ENCODE measurements at regions not wholly inside any gene's neighbourhood (a gene's known extent, or its start where the extent isn't known, plus 50 kb on each side); places are given as distances from the start of the nearest gene placed in this dataset.

DNA sequence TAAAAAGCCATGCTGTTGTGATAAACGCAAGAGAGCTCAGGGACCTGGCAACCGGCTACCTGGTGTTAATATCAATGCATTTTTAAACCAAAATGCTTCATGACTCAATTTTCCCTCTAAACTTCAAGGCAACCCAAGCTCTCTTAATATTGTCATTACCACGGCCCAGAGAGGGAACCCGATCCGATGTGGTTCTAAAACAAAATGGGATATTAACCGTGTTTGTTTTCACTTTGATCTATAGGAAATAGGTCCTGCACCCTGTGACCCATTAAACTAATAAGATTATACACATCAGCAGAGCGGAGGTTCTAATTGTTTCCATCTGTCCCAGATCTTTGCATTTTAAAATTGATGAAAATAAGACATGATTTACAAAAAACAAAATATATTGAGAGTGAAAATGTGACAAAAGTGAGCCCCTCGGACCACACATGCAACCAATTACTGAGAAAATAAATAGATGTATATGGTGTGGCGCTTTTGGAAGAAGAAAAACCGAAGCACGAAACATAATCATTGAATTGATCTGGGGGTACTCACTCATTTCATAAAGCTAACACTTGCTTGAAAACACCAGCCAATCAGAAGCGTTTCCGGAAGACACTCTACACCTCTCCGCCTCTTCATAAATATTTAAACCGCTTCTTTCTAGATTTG is 290.3 kb upstream of the NFE2L3 start:
- DNase-seq (ENCODE audit: insufficient read length, low spot score) (no peak), FAIRE-seq (no peak)

DNA sequence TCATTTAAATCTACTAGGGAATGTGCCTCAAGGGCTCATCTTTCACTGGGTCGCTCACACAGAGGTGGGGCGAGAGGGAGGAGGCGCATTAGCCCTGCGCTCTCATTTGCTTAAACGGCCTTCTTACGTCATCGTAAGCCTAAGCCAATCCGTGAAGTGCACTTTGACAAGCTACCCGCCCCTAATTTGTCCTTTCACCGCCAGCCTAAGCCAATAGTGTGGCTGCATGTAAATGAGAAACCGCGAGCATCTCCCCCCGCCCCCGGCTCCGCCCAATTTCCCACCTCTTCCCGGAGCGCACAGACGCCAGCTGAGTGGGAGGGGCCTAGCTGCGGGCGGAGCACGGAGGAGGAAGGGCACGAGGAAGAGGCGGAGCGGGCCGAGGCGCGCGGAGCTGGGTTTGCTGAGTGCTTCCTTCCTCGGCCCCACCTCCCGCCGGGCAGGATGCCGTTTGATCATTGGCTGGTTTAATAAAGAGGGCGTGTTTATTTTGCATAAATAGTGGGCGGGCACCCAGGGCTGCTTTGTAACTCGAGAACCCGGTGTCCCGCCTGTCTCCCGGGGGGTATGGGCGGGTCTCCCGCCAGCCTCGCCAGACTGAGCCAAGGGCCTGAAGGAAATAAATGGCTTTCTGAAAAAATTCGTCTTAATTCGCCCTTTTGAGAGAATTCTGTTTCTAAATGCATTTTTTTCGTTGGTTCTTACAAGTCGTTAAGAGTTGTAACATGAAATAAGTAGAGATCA is 289.6 kb upstream of the NFE2L3 start:
- FAIRE-seq (peak; percentile 98), DNase-seq (ENCODE audit: insufficient read length, low spot score) (peak; percentile 92)

DNA sequence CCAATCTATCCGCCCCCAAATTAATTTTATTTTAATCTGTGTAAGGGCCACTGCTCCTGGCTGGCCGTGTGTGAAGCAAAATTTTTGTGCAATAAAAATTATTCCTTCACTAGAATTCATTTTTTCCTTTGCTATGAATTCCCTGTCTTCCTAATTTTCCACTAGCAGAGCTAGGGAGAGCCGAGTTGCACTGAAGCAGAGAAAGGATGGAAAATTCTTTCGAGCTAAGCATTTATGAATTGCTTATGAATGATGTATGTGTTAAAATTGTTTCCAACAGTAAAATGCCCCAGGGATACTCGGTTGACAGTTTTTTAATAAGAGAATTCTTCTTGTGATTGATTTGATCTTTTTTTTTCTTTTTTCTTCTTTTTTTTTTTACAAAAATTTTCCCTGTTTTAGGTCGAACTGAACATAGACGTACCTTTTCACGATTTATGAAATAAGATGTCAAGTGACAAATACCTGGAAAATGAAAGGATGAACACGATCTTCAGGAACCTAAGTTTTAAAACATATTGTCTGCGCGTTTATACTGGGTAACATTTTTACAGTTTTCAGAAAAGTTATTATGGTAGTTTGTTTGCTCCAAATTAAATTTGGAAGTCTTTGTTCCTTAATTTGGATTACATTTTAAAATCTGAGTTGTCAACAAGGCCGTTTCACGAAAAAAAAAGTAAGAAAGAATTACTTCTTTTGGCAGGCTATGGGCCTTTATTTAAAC is 288.8 kb upstream of the NFE2L3 start:
- DNase-seq (ENCODE audit: insufficient read length, low spot score): no peak
- FAIRE-seq: no peak

- FAIRE-seq: no peak
- DNase-seq (ENCODE audit: insufficient read length, low spot score): no peak
Measured at GRCh38 chr7:25863729-25864110, 288.3 kb upstream of the NFE2L3 start.

GRCh38 chr7:25864511-25864910 is 287.5 kb upstream of the NFE2L3 start:
- no peak for FAIRE-seq
- no peak for DNase-seq (ENCODE audit: insufficient read length, low spot score)

GRCh38 chr7:25864943-25865751 is 286.9 kb upstream of the NFE2L3 start:
- no peak for DNase-seq (ENCODE audit: insufficient read length, low spot score)
- no peak for FAIRE-seq

DNA sequence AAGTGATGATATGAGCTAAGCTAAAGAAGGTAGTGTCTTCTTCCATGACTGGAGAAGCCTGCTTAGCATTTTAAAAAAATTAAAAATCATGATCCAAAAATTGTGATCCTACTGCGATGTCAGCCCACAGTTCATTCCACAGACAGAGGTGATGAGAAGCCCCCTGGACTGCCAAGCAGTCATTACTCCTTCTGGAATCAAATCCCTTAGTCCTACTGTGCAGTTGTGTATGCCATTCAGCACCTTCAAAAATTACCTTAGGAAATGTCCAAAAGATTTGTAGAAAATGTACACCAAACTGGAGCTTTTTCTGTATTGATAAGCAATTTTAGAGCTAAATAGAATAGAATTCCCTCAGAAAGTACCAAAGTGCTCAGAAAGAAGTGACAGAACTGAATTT is 283.5 kb upstream of the NFE2L3 start:
- FAIRE-seq: no peak
- DNase-seq (ENCODE audit: insufficient read length, low spot score): no peak

DNA sequence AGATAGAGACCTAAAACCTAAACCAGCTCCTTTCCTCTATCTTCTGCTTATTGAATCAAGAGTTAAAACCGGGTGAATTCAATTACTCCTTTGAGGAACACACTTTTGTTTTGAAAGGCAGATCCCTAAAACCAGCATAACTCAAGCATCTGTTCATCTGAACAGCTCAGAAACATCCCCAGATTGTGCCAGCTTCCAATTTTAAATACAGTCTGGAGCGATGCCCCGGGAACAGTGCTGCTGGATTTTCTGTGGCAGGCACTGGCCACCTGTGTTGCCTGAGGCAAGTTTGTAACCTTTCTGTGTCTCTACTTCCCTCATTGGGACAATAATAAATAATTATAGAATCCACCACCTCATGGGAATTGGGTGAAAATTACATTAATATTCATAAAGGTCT is 281.4 kb upstream of the NFE2L3 start:
- no peak for DNase-seq (ENCODE audit: insufficient read length, low spot score)
- no peak for FAIRE-seq

GRCh38 chr7:25876092-25876491 is 275.9 kb upstream of the NFE2L3 start:
- DNase-seq (ENCODE audit: insufficient read length, low spot score): no peak
- FAIRE-seq: no peak

- FAIRE-seq (no peak), DNase-seq (ENCODE audit: insufficient read length, low spot score) (no peak)
Measured at GRCh38 chr7:25877802-25878789, 273.9 kb upstream of the NFE2L3 start.

- FAIRE-seq (no peak), DNase-seq (ENCODE audit: insufficient read length, low spot score) (no peak)
Measured at GRCh38 chr7:25879799-25880198, 272.2 kb upstream of the NFE2L3 start.

- no peak for DNase-seq (ENCODE audit: insufficient read length, low spot score)
- FAIRE-seq: no peak
Measured at GRCh38 chr7:25881317-25882037, 270.5 kb upstream of the NFE2L3 start.

- FAIRE-seq (no peak), DNase-seq (ENCODE audit: insufficient read length, low spot score) (no peak)
Measured at GRCh38 chr7:25882151-25882773, 269.7 kb upstream of the NFE2L3 start.

DNA sequence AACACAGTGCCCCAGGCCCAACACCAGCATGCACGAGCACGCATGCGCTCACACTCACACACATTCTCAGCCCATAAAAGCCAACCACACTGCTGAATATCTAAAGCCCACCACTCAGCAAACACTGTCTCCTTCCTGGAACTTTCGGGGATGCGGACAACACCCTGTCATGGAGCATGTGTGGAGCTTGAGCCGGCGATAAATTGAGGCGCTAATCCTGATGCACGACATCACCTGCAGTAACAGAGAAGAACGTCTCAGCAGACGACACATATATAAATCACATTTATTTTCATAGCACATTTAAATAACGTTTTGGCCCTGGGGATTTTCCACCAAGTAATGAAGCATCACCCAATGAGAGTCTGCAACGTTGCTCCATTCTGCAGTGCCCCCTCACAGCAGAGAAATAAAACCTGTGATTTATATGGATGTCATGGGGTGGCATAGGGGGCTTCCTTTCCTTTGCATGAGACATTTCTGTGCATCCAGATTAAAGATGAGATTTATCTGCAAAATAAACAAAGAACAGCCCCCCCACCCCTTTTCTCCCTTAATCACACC is 267.7 kb upstream of the NFE2L3 start:
- FAIRE-seq: no peak

DNA sequence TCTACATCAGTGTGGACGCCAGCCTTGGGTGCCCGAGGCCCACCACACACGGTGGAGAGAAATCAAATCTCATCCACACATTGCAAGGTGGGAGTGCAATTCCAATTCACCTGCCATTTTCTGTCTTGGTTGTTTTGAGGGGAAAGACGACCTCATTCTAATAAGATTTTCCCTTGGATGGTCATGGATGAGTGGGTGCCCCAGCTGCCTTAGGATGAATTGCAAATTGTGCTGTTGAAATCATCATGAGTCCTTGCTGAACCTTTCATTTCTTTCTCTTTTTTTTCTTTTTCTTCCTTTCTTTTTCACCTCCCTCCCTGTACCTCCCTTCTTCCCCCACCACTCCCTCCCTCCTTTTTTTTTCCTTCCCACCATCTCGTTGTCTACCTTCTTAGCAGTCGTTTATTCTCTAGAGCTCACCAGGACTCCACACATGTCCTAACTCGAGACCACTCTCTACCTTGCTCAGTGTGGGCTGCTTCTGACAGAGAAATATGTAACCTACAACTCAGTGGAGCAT is 266.9 kb upstream of the NFE2L3 start:
- no peak for DNase-seq (ENCODE audit: insufficient read length, low spot score)
- FAIRE-seq: no peak

More for the DNA sequence above, 267.7 kb upstream of the NFE2L3 start:
- no peak for DNase-seq (ENCODE audit: insufficient read length, low spot score)

DNA sequence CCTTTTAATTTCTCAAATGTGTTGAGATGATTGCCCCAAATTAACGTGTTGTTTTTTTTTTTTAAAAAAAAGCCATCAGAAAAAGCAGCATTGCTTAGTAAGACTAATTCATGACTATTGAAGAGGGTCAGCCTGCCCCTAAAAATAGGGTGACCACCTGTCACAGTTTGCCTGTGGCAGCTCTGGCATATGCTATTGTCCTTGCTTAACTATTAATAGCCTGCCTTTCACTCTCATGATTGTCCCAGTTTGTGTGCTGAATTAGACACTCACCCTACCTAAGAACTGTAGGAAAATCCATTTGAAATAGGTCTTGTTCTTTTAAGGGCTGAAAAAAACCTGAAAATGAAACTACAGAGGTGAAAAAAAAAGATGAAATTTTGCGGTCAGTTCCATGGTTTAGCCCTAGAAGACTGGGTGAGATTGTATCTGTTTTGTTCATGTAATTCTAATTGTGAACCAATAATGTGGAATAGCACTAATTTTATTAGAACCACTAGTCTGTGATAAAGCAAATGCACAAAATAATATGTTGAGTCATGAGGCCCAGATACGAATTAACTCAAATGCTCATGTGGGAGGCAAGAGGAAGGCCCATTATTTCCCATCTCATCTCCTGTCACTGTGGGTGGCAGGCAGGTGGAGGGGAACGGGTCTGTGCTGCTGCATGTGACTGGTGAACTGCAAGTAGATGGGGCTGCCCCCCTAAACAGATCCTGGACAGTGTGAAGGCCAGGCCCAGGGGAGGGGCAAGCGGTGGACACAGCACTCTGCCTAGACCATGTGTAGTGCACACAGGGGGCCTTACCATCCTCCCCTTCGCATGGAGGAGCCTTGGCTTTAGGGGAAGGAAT is 265.4 kb upstream of the NFE2L3 start:
- FAIRE-seq: no peak
- DNase-seq (ENCODE audit: insufficient read length, low spot score): no peak

GRCh38 chr7:25887266-25887665 is 264.7 kb upstream of the NFE2L3 start:
- DNase-seq (ENCODE audit: insufficient read length, low spot score) (no peak), FAIRE-seq (no peak)

Measured in HTR-8/SVneo (cell line).